CD4-positive, alpha-beta T cell (primary cell): ENCODE measurements at regions not wholly inside any gene's neighbourhood (a gene's known extent, or its start where the extent isn't known, plus 50 kb on each side); places are given as distances from the start of the nearest gene placed in this dataset.

Experiments
- ATAC-seq: fragments of 200-7000 bp; cut with Tn5 transposase; one replicate; pipeline ENCODE4 v1.10.0; 2022; ENCODE audit warnings: mild to moderate bottlenecking; ENCODE audit not compliant: poor library complexity
- CTCF ChIA-PET: fragments of 350-600 bp; sonication (Branson Sonifier 250); formaldehyde crosslinking; loops from one replicate; lab custom pipeline; 2021; ENCODE audit warnings: antibody characterized with exemption, inconsistent platforms; lab: Charles Lee
- POLR2A ChIA-PET: fragments of 350-600 bp; sonication (Branson Sonifier 250); formaldehyde crosslinking; loops from one replicate; lab custom pipeline; 2021; ENCODE audit warnings: antibody characterized with exemption, inconsistent platforms; lab: Charles Lee
- DNase-seq, 14 experiments: peaks; one replicate each; pipeline ENCODE4 v3.0.0-alpha.2; 2013 to 2020; ENCODE audit warnings: mixed read lengths in 2 of 14
- H3K27ac ChIP-seq, 2 donors: one replicate each; pipeline versions ENCODE4 v1.5.1 to v1.7.0; 2013; ENCODE audit warnings: low read length in 2 of 2, low read depth in 1 of 2, mild to moderate bottlenecking in 1 of 2
- H3K27me3 ChIP-seq, 2 experiments: 1 replicate in 1 of 2; 2 replicates in 1 of 2; pipeline versions ENCODE4 v1.6.1 to v1.7.0; 2013; ENCODE audit warnings: low read length in 2 of 2, control low read depth in 1 of 2, mild to moderate bottlenecking in 1 of 2, moderate library complexity in 1 of 2; ENCODE audit not compliant: insufficient read depth in 2 of 2, control insufficient read depth in 1 of 2
- H3K36me3 ChIP-seq: one replicate; pipeline ENCODE4 v1.6.1; 2013; ENCODE audit warnings: low read length, control low read depth; ENCODE audit not compliant: insufficient read depth
- H3K4me1 ChIP-seq: one replicate; pipeline ENCODE4 v1.6.1; 2013; ENCODE audit warnings: low read length, control low read depth; ENCODE audit not compliant: insufficient read depth
- H3K4me3 ChIP-seq: one replicate; pipeline ENCODE4 v1.5.1; 2013; ENCODE audit warnings: mild to moderate bottlenecking, low read length, moderate library complexity
- H3K9me3 ChIP-seq, 2 experiments: 1 replicate in 1 of 2; 2 replicates in 1 of 2; pipeline versions ENCODE4 v1.6.1 to v1.7.0; 2013; ENCODE audit warnings: low read length in 2 of 2, mild to moderate bottlenecking in 2 of 2, control low read depth in 1 of 2, moderate library complexity in 1 of 2; ENCODE audit not compliant: control insufficient read depth in 1 of 2, insufficient read depth in 1 of 2
- H3K27ac Mint-ChIP-seq: one replicate; pipeline ENCODE4 v1.8.0; 2020; ENCODE audit warnings: mixed read lengths
- H3K27me3 Mint-ChIP-seq: one replicate; pipeline ENCODE4 v1.8.0; 2021; ENCODE audit warnings: mixed read lengths
- H3K36me3 Mint-ChIP-seq: one replicate; pipeline ENCODE4 v1.8.0; 2021; ENCODE audit warnings: low read depth, mixed read lengths
- H3K4me1 Mint-ChIP-seq: one replicate; pipeline ENCODE4 v1.8.0; 2021; ENCODE audit warnings: low read depth, mixed read lengths
- H3K4me3 Mint-ChIP-seq: one replicate; pipeline ENCODE4 v1.8.0; 2020; ENCODE audit warnings: mild to moderate bottlenecking, mixed read lengths
- H3K9me3 Mint-ChIP-seq: one replicate; pipeline ENCODE4 v1.8.0; 2020; ENCODE audit warnings: mixed read lengths
- intact Hi-C, 2 experiments: fragments of 100-400 bp; cut with DNase I in 1 of 2; cut with micrococcal nuclease in 1 of 2; formaldehyde crosslinking; loops; one replicate each; pipeline versions ENCODE4 v1.15.1 to v1.9.0; 2023 to 2025; cut with DNase I, micrococcal nuclease
- TF ChIP-seq, protein P1 (sequence below): fragments of 200-600 bp; IDR thresholded peaks from one replicate; pipeline ENCODE4 v1.8.0; 2022; ENCODE audit warnings: antibody characterized with exemption, mild to moderate bottlenecking

DNA sequence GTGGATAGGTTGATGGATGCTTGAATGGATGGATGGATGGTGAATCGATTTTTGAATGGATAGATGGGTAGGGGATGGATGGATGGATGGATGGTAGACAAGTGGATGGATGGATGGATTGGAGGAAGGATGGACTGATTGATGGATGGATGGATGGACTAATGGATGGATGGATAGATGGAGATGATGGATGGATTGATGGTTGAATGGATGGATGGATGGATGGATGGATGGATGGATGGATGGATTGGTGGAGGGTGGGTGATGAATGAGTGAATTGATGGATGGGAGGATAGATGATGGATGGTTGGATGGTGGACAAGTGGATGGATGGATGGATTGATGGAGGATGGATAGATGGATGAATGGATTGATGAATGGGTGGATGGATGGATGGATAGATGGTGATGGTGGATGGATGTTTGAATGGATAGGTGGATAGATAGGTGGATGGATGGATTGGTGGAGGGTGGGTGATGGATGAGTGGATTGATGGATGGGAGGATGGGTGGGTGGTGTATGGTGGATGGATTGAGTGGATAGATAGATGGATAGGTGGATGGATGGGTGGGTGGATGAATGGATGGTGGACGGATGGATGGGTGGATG lies 1140.9 kb downstream of the BRD1 start:
- ChIA-PET CTCF (no interaction called here), POLR2A (no interaction called here)
- Mint-ChIP-seq H3K36me3 (no peaks in the 10 kb centered on the region), H3K27me3 (no peaks in the 10 kb centered on the region), H3K9me3 (no peaks in the 10 kb centered on the region), H3K27ac (no peak overlapping the region), H3K4me1 (no peaks in the 10 kb centered on the region), H3K4me3 (no peak overlapping the region)
- no peaks in the 10 kb centered on the region for H3K4me1 ChIP-seq
- no peak overlapping the region for H3K4me3 ChIP-seq
- TF ChIP-seq, protein P1, sequence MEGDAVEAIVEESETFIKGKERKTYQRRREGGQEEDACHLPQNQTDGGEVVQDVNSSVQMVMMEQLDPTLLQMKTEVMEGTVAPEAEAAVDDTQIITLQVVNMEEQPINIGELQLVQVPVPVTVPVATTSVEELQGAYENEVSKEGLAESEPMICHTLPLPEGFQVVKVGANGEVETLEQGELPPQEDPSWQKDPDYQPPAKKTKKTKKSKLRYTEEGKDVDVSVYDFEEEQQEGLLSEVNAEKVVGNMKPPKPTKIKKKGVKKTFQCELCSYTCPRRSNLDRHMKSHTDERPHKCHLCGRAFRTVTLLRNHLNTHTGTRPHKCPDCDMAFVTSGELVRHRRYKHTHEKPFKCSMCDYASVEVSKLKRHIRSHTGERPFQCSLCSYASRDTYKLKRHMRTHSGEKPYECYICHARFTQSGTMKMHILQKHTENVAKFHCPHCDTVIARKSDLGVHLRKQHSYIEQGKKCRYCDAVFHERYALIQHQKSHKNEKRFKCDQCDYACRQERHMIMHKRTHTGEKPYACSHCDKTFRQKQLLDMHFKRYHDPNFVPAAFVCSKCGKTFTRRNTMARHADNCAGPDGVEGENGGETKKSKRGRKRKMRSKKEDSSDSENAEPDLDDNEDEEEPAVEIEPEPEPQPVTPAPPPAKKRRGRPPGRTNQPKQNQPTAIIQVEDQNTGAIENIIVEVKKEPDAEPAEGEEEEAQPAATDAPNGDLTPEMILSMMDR = no peak
- H3K27ac ChIP-seq = no peak overlapping the region
- no peak for ATAC-seq
- no peak for DNase-seq
- no peaks in the 10 kb centered on the region for H3K36me3 ChIP-seq
- H3K27me3 ChIP-seq = no peaks in the 10 kb centered on the region
- peaks cover 0 to 9% of the 10 kb centered on the region in 2 experiments for H3K9me3 ChIP-seq
- intact Hi-C loops = no loop called here

DNA sequence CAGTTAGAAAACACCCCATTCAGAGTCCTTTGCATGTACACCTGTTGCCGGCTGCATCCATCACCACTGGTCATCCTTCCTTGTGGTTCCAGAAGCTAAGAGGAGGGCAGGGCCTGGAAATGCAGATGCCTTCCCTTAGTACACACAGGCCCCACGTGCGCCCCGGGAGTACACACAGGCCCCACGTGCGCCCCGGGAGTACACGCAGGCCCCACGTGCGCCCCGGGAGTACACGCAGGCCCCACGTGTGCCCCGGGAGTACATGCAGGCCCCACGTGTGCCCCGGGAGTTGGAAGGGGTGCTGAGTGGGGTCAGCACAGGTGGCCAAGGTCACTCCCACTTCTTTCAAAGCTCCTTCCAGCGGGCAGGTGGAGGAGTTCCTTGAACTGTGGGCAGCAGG lies 1141.9 kb downstream of the BRD1 start:
- no peaks in the 10 kb centered on the region for H3K27me3 Mint-ChIP-seq
- TF ChIP-seq, protein P1 = no peak
- H3K4me1 Mint-ChIP-seq = no peaks in the 10 kb centered on the region
- Histone ChIP-seq H3K9me3 (peaks cover 0 to 11% of the 10 kb centered on the region in 2 experiments), H3K4me1 (no peaks in the 10 kb centered on the region), H3K27me3 (no peaks in the 10 kb centered on the region), H3K27ac (no peak overlapping the region), H3K36me3 (no peaks in the 10 kb centered on the region), H3K4me3 (no peak overlapping the region)
- no peak overlapping the region for H3K27ac Mint-ChIP-seq
- CTCF ChIA-PET = no interaction called here
- H3K36me3 Mint-ChIP-seq = no peaks in the 10 kb centered on the region
- no peak for ATAC-seq
- intact Hi-C loops = no loop called here
- H3K4me3 Mint-ChIP-seq = no peak overlapping the region
- no peaks in the 10 kb centered on the region for H3K9me3 Mint-ChIP-seq
- POLR2A ChIA-PET = no interaction called here
- DNase-seq = no peak

DNA sequence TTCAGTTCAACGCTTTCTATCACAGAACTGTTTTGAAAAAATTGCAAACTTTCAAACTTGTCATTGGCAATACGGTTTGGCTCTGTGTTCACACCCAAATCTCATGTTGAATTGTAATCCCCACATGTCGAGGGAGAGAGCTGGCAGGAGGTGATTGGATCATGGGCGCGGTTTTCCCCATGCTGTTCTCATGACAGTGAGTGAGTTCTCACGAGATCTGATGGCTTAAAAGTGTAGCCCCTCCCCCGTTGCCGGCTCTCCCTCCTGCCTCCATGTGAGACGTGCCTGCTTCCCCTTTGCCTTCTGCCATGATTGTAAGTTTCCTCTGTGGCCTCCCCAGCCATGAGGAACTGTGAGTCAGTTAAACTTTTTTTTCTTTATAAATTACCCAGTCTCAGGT lies 1144.0 kb downstream of the BRD1 start:
- H3K27me3 Mint-ChIP-seq = no peaks in the 10 kb centered on the region
- H3K36me3 Mint-ChIP-seq = no peaks in the 10 kb centered on the region
- ChIA-PET POLR2A (no interaction called here), CTCF (no interaction called here)
- no peak for ATAC-seq
- no peak overlapping the region for H3K4me3 Mint-ChIP-seq
- no peak overlapping the region for H3K4me3 ChIP-seq
- no peaks in the 10 kb centered on the region for H3K4me1 Mint-ChIP-seq
- no peaks in the 10 kb centered on the region for H3K27me3 ChIP-seq
- no peaks in the 10 kb centered on the region for H3K36me3 ChIP-seq
- TF ChIP-seq, protein P1 = no peak
- H3K27ac Mint-ChIP-seq = no peak overlapping the region
- no peak for DNase-seq
- no peaks in the 10 kb centered on the region for H3K4me1 ChIP-seq
- H3K27ac ChIP-seq = no peak overlapping the region
- H3K9me3 Mint-ChIP-seq = no peaks in the 10 kb centered on the region
- intact Hi-C loops = no loop called here
- peaks cover 0 to 23% of the 10 kb centered on the region in 2 experiments for H3K9me3 ChIP-seq
